ENCODE measurements at regions not wholly inside any gene's neighbourhood (a gene's known extent, or its start where the extent isn't known, plus 50 kb on each side); places are given as distances from the start of the nearest gene placed in this dataset.

- Histone ChIP-seq H3K4me3 (no peak overlapping the region), H3K4me1 (ENCODE audit: control insufficient read depth in 5 of 5, insufficient read depth in 5 of 5, low read length in 5 of 5) (peaks cover 0 to 25% (median 8%) of the 10 kb centered on the region in 5 donors), H3K36me3 (ENCODE audit: control insufficient read depth in 4 of 4, insufficient read depth in 4 of 4, low read length in 4 of 4) (no peaks in the 10 kb centered on the region), H3K27ac (ENCODE audit: low read depth in 1 of 2, low read length in 1 of 2) (peak overlapping the region in 1 of 2 donors; percentile 9), H3K9me3 (ENCODE audit: control insufficient read depth in 4 of 4, insufficient read depth in 3 of 4, low read length in 3 of 4) (peaks cover 0 to 3% (median 2%) of the 10 kb centered on the region in 4 donors), H3K9ac (ENCODE audit: insufficient read depth in 1 of 2, low read length in 2 of 2) (no peak overlapping the region), H3K27me3 (ENCODE audit: control insufficient read depth in 3 of 3, insufficient read depth in 3 of 3, low read length in 2 of 3) (no peaks in the 10 kb centered on the region)
- TF ChIP-seq, protein P1, sequence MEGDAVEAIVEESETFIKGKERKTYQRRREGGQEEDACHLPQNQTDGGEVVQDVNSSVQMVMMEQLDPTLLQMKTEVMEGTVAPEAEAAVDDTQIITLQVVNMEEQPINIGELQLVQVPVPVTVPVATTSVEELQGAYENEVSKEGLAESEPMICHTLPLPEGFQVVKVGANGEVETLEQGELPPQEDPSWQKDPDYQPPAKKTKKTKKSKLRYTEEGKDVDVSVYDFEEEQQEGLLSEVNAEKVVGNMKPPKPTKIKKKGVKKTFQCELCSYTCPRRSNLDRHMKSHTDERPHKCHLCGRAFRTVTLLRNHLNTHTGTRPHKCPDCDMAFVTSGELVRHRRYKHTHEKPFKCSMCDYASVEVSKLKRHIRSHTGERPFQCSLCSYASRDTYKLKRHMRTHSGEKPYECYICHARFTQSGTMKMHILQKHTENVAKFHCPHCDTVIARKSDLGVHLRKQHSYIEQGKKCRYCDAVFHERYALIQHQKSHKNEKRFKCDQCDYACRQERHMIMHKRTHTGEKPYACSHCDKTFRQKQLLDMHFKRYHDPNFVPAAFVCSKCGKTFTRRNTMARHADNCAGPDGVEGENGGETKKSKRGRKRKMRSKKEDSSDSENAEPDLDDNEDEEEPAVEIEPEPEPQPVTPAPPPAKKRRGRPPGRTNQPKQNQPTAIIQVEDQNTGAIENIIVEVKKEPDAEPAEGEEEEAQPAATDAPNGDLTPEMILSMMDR (IDR thresholded peaks at IDR 0.05; ENCODE audit: control extremely low read depth, extremely low read depth) = no peak
- ATAC-seq (ENCODE audit: insufficient read depth, low FRiP score) (no peak), DNase-seq (peak; percentile 17 to 58 (median 48))
- WGBS, 2 donors = 61 to 81% methylated on average over 1 of the region's 1 CpG
These were observed 73.9 kb downstream of the FAT4 start for GRCh38 chr4:125388613-125389012.

GRCh38 chr4:125389713-125390112 is 75.0 kb downstream of the FAT4 start:
- Histone ChIP-seq H3K4me1 (ENCODE audit: control insufficient read depth in 5 of 5, insufficient read depth in 5 of 5, low read length in 5 of 5) (peaks cover 0 to 25% (median 8%) of the 10 kb centered on the region in 5 donors), H3K36me3 (ENCODE audit: control insufficient read depth in 4 of 4, insufficient read depth in 4 of 4, low read length in 4 of 4) (no peaks in the 10 kb centered on the region), H3K9ac (ENCODE audit: insufficient read depth in 1 of 2, low read length in 2 of 2) (no peak overlapping the region), H3K9me3 (ENCODE audit: control insufficient read depth in 4 of 4, insufficient read depth in 3 of 4, low read length in 3 of 4) (peaks cover 0 to 1% (median 0%) of the 10 kb centered on the region in 4 donors), H3K27me3 (ENCODE audit: control insufficient read depth in 3 of 3, insufficient read depth in 3 of 3, low read length in 2 of 3) (no peaks in the 10 kb centered on the region), H3K27ac (ENCODE audit: low read depth in 1 of 2, low read length in 1 of 2) (peak overlapping the region in 1 of 2 donors; percentile 82), H3K4me3 (no peak overlapping the region)
- 35 to 63% methylated on average over 3 of the region's 3 CpGs for WGBS, 2 donors
- peak in 2 of 3 donors; percentile 80 to 86 for DNase-seq
- peak; percentile 70 for ATAC-seq (ENCODE audit: insufficient read depth, low FRiP score)
- TF ChIP-seq, protein P1 (IDR thresholded peaks at IDR 0.05; ENCODE audit: control extremely low read depth, extremely low read depth) = no peak

DNA sequence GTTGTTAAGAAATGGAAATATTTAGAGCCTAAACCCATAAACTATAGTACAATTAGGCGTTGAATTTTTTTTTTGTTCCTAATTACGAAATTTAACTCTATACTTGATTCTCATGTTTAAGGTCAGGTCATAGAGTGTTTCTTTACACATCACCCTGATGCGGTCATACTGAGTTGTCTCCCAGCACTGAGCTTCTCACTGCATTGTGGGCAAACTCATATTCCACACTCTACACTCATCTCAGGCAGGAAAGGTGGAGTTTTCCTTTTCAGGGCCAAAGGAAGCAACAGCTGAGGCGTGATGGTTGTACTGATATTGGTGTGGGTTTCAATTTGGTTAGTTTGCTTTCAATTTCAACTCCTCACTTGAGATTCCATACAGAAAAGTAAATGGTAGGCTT is 75.4 kb downstream of the FAT4 start:
- peak in 1 of 3 donors; percentile 44 for DNase-seq
- Histone ChIP-seq H3K4me1 (ENCODE audit: control insufficient read depth in 5 of 5, insufficient read depth in 5 of 5, low read length in 5 of 5) (peaks cover 0 to 25% (median 8%) of the 10 kb centered on the region in 5 donors), H3K9ac (ENCODE audit: insufficient read depth in 1 of 2, low read length in 2 of 2) (peak overlapping the region in 1 of 2 donors; percentile 48), H3K36me3 (ENCODE audit: control insufficient read depth in 4 of 4, insufficient read depth in 4 of 4, low read length in 4 of 4) (no peaks in the 10 kb centered on the region), H3K27me3 (ENCODE audit: control insufficient read depth in 3 of 3, insufficient read depth in 3 of 3, low read length in 2 of 3) (no peaks in the 10 kb centered on the region), H3K4me3 (no peak overlapping the region), H3K9me3 (ENCODE audit: control insufficient read depth in 4 of 4, insufficient read depth in 3 of 4, low read length in 3 of 4) (peaks cover 0 to 1% (median 0%) of the 10 kb centered on the region in 4 donors), H3K27ac (ENCODE audit: low read depth in 1 of 2, low read length in 1 of 2) (peak overlapping the region; percentile 82 to 92)
- WGBS, 2 donors = 41 to 57% methylated on average over 4 of the region's 4 CpGs
- TF ChIP-seq, protein P1 (IDR thresholded peaks at IDR 0.05; ENCODE audit: control extremely low read depth, extremely low read depth) = no peak
- peak; percentile 32 for ATAC-seq (ENCODE audit: insufficient read depth, low FRiP score)

GRCh38 chr4:125390727-125391126 is 76.0 kb downstream of the FAT4 start:
- Histone ChIP-seq H3K9me3 (ENCODE audit: control insufficient read depth in 4 of 4, insufficient read depth in 3 of 4, low read length in 3 of 4) (peaks cover 0 to 1% (median 0%) of the 10 kb centered on the region in 4 donors), H3K27ac (ENCODE audit: low read depth in 1 of 2, low read length in 1 of 2) (peak overlapping the region in 1 of 2 donors; percentile 29), H3K4me1 (ENCODE audit: control insufficient read depth in 5 of 5, insufficient read depth in 5 of 5, low read length in 5 of 5) (peaks cover 0 to 25% (median 8%) of the 10 kb centered on the region in 5 donors), H3K36me3 (ENCODE audit: control insufficient read depth in 4 of 4, insufficient read depth in 4 of 4, low read length in 4 of 4) (no peaks in the 10 kb centered on the region), H3K27me3 (ENCODE audit: control insufficient read depth in 3 of 3, insufficient read depth in 3 of 3, low read length in 2 of 3) (no peaks in the 10 kb centered on the region), H3K4me3 (no peak overlapping the region), H3K9ac (ENCODE audit: insufficient read depth in 1 of 2, low read length in 2 of 2) (peak overlapping the region in 1 of 2 donors; percentile 48)
- TF ChIP-seq, protein P1 (IDR thresholded peaks at IDR 0.05; ENCODE audit: control extremely low read depth, extremely low read depth) = no peak
- DNase-seq (no peak), ATAC-seq (ENCODE audit: insufficient read depth, low FRiP score) (no peak)

Data from lung (tissue), 11 donors.